ENCODE measurements at regions not wholly inside any gene's neighbourhood (a gene's known extent, or its start where the extent isn't known, plus 50 kb on each side); places are given as distances from the start of the nearest gene placed in this dataset.

DNA sequence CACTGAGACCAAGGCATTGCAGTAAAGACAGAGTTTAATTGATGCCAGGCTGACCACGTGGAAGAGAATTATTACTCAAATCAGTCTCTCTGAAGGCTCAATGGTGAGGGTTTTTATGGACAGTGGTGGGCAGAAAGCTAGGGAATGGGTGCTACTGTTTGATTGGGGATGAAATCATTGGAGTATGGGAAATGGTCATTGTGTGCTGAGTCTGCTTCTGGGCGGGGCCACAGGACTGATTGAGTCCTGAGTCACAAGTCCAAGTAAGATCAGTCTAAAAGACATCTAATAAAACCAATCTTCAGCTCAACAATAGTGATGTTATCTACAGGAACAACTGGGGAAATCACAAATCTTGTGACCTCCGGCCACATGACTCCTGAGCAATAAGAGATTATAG, 868.4 kb downstream of the SORCS3 start:
- DNase-seq = no peak
- in situ Hi-C loops (cut with HindIII; ENCODE audit: low pct_ligation_motif_present, low pct_unique_long_range_greater_than_20kb, low sequenced_read_pairs) = no loop called here

DNA sequence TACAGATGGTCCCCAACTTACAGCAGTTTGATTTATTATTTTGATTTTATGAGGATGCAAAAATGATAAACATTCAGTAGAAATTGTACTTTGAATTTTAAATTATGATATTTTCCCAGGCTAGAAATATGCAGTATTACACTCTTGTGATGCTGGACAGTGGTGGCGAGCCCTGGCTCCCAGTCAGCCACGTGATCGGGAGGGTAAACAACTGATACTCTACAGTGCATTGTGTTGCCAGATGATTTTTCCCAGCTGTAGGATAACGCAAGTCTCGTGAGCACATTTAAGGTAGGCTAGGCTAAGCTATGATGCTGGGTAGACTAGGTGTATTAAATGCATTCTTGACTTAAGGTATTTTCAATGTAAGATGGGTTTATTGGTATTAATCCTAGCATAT, 865.2 kb downstream of the SORCS3 start:
- no peak for DNase-seq
- in situ Hi-C loops (cut with HindIII; ENCODE audit: low pct_ligation_motif_present, low pct_unique_long_range_greater_than_20kb, low sequenced_read_pairs) = no loop called here

DNA sequence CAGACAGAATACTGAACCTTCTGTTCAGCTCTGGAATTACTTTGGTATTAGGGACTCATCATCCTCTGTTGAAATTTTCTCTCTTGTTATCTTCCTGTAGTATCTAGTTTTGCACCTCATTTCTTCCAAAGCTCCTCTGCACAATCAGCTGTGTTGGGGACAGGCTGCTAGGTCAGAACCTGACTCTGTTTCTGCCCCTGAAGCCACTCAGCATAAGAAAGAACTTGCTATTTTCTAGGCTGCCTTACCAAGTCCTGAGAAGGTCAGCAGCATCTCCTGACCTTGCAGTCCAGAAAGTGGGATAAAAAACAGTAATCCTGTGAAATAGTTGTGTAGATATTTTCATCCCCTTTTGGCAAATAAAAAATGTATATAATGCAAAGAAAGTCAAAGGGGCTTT, 862.6 kb downstream of the SORCS3 start:
- in situ Hi-C loops (cut with HindIII; ENCODE audit: low pct_ligation_motif_present, low pct_unique_long_range_greater_than_20kb, low sequenced_read_pairs) = no loop called here
- no peak for DNase-seq

GRCh38 chr10:105502058-105502457, 861.0 kb downstream of the SORCS3 start:
- in situ Hi-C loops (cut with HindIII; ENCODE audit: low pct_ligation_motif_present, low pct_unique_long_range_greater_than_20kb, low sequenced_read_pairs) = no loop called here
- DNase-seq = no peak

DNA sequence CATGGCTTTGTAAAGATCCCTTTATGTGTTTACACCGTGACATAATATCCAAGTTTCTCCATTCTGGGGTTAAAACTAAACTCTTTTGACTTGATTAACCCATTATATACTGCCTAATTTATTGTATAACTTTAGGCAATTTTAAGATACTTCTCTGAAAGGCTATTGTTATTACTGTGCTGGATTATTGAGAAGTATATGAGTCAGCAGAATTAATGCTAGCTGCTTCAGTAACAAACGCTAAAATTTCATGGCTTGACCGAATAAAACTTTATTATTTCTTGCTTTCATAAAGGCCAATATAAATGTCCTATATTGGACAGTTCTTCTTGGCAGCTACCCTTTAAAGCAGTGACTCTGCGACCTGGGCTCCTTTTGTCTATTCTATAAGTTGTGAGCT, 853.9 kb downstream of the SORCS3 start:
- DNase-seq = no peak

GRCh38 chr10:105494303-105494702, 853.2 kb downstream of the SORCS3 start:
- no peak for DNase-seq
- in situ Hi-C loops (cut with HindIII; ENCODE audit: low pct_ligation_motif_present, low pct_unique_long_range_greater_than_20kb, low sequenced_read_pairs) = no loop called here

More for the DNA sequence above, 853.9 kb downstream of the SORCS3 start:
- in situ Hi-C loops (cut with HindIII; ENCODE audit: low pct_ligation_motif_present, low pct_unique_long_range_greater_than_20kb, low sequenced_read_pairs) = no loop called here

GRCh38 chr10:105473170-105473569, 832.1 kb downstream of the SORCS3 start:
- in situ Hi-C loops (cut with HindIII; ENCODE audit: low pct_ligation_motif_present, low pct_unique_long_range_greater_than_20kb, low sequenced_read_pairs) = no loop called here
- no peak for DNase-seq

DNA sequence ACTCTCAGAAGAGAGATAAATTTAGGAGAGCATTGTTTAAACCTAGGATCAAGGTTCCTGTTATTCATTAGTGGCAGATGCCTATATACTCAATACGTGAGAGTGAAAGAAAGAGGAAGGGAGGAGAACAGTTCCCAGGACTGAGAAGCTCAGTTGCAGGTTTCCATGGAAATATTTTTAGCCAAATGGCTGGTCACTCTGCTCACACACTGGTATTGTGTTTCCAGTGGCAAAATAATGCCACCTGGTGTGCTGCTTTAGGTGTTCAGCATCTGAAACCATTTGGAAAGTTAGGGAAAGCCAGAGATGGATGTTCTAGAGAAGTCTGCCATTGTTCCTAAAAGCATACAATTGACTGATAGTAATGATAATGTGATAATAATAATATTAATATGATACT, 827.7 kb downstream of the SORCS3 start:
- in situ Hi-C loops (cut with HindIII; ENCODE audit: low pct_ligation_motif_present, low pct_unique_long_range_greater_than_20kb, low sequenced_read_pairs) = no loop called here
- no peak for DNase-seq

DNA sequence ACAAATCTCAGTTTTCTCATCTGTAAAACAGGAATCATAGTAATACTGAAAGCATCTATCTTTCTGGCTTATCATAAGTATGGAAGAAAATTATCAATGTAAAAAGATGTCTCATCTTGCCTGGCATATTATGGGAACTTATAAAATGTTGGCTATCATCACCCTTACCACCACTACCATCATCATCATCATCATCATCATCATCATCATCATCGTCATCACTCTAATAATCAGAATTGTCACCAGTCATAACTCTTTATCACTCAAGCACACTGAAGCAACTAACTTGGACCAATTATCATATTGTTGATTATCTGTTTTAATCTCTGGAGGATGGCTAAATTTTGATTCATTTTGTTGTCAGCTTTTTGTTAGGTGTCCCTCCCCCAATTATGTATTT, 825.4 kb downstream of the SORCS3 start:
- DNase-seq = no peak
- in situ Hi-C loops (cut with HindIII; ENCODE audit: low pct_ligation_motif_present, low pct_unique_long_range_greater_than_20kb, low sequenced_read_pairs) = no loop called here

GRCh38 chr10:105434970-105435369, 793.9 kb downstream of the SORCS3 start:
- DNase-seq = no peak
- in situ Hi-C loops (cut with HindIII; ENCODE audit: low pct_ligation_motif_present, low pct_unique_long_range_greater_than_20kb, low sequenced_read_pairs) = no loop called here

- in situ Hi-C loops (cut with HindIII; ENCODE audit: low pct_ligation_motif_present, low pct_unique_long_range_greater_than_20kb, low sequenced_read_pairs) = no loop called here
- DNase-seq = no peak
Measured at GRCh38 chr10:105413997-105414396, 772.9 kb downstream of the SORCS3 start.

- no peak for DNase-seq
- in situ Hi-C loops (cut with HindIII; ENCODE audit: low pct_ligation_motif_present, low pct_unique_long_range_greater_than_20kb, low sequenced_read_pairs) = no loop called here
Measured at GRCh38 chr10:105409370-105409769, 768.3 kb downstream of the SORCS3 start.

DNA sequence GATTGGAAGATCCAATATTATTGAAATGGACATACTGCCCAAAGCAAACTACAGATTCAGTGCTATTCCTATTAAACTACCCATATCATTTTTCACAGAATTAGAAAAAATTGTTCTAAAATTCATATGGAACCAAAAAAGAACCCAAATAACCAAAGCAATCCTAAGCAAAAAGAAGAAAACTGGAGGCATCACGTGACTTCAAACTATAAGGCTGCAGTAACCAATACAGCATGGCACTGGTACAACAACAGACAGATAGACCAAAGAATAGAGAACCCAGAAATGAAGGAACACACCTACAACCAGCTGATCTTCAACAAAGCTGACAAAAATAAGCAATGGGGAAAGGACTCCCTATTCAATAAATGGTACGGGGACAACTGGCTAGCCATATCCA, 765.4 kb downstream of the SORCS3 start:
- no peak for DNase-seq
- in situ Hi-C loops (cut with HindIII; ENCODE audit: low pct_ligation_motif_present, low pct_unique_long_range_greater_than_20kb, low sequenced_read_pairs) = no loop called here

GRCh38 chr10:105398202-105398601, 757.1 kb downstream of the SORCS3 start:
- DNase-seq = no peak
- in situ Hi-C loops (cut with HindIII; ENCODE audit: low pct_ligation_motif_present, low pct_unique_long_range_greater_than_20kb, low sequenced_read_pairs) = no loop called here

GRCh38 chr10:105391670-105392351, 750.7 kb downstream of the SORCS3 start:
- DNase-seq = no peak
- in situ Hi-C loops (cut with HindIII; ENCODE audit: low pct_ligation_motif_present, low pct_unique_long_range_greater_than_20kb, low sequenced_read_pairs) = no loop called here

GRCh38 chr10:105387971-105388370, 746.9 kb downstream of the SORCS3 start:
- in situ Hi-C loops (cut with HindIII; ENCODE audit: low pct_ligation_motif_present, low pct_unique_long_range_greater_than_20kb, low sequenced_read_pairs) = no loop called here
- DNase-seq = no peak

DNA sequence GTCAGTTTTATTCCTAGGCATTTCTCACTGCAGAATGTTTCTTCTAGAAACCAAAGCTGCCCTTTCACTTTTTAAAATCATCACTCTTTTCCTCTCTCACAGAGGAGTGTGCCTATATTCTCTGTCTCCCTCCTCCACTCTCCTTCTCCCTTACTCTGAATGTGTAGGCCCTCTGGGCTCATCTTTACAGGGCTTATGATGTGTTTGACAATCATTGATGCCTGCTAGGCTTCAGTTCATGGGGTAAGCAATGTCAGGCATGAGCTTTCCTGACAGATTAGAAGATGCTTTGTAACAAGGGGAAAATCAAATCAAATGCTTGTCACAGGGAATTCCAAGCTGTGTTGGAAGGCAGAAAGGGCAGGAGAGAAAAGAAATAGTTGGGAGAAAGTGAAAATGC, 742.9 kb downstream of the SORCS3 start:
- in situ Hi-C loops (cut with HindIII; ENCODE audit: low pct_ligation_motif_present, low pct_unique_long_range_greater_than_20kb, low sequenced_read_pairs) = no loop called here

GRCh38 chr10:105370692-105371091, 729.6 kb downstream of the SORCS3 start:
- DNase-seq = no peak
- in situ Hi-C loops (cut with HindIII; ENCODE audit: low pct_ligation_motif_present, low pct_unique_long_range_greater_than_20kb, low sequenced_read_pairs) = no loop called here

More for the DNA sequence above, 742.9 kb downstream of the SORCS3 start:
- DNase-seq = no peak

GRCh38 chr10:105359708-105360107, 718.6 kb downstream of the SORCS3 start:
- in situ Hi-C loops (cut with HindIII; ENCODE audit: low pct_ligation_motif_present, low pct_unique_long_range_greater_than_20kb, low sequenced_read_pairs) = no loop called here
- DNase-seq = no peak

DNA sequence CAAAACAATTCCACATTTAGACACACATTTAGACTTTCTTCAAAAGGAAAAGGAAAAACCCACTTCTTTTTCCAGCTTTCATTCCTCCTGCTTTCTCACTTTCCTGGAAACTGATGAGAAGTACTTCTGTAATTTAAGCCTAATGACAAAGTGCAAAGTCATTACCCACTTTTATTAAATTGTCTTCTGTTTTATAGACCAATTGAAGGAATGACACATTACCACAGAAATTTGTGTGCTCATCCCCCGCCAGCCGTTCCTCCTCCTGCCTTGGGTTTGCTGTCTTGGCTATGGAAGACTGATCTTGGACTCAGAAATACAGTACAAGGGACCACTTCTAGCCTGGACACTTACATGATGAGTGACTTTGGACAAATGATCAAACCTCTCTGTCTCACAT, 717.8 kb downstream of the SORCS3 start:
- DNase-seq = no peak
- in situ Hi-C loops (cut with HindIII; ENCODE audit: low pct_ligation_motif_present, low pct_unique_long_range_greater_than_20kb, low sequenced_read_pairs) = no loop called here

- in situ Hi-C loops (cut with HindIII; ENCODE audit: low pct_ligation_motif_present, low pct_unique_long_range_greater_than_20kb, low sequenced_read_pairs) = no loop called here
- no peak for DNase-seq
Measured at GRCh38 chr10:105356626-105357025, 715.5 kb downstream of the SORCS3 start.

Data from ACHN (cell line).